UCSD-AML1 (cell line): ENCODE measurements at regions not wholly inside any gene's neighbourhood (a gene's known extent, or its start where the extent isn't known, plus 50 kb on each side); places are given as distances from the start of the nearest gene placed in this dataset.

Experiments
- DNase-seq: peaks from one replicate; lab custom pipeline; 2025; ENCODE audit not compliant: unreplicated experiment; lab: John Stamatoyannopoulos, UW

DNA sequence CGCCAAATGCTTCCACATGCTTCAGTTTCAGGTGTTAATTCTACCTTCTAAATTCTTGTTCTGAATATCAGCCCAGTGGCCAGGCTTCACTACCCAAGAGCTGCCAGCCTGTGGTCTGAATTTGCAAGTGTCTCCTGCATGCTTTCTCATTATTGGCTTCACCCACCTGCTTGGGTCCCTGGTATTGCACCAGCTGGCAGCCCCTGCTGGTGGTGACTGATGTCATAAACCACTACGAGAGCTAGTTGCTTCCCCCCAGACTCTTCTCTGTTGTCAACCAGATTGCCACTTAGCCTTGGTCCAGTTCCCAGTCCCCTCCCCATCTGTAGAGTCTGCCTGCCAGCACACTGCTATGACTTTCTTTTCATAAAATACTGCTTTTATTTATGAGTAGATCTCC is 197.7 kb upstream of the DUSP10 start:
- no peak for DNase-seq

DNA sequence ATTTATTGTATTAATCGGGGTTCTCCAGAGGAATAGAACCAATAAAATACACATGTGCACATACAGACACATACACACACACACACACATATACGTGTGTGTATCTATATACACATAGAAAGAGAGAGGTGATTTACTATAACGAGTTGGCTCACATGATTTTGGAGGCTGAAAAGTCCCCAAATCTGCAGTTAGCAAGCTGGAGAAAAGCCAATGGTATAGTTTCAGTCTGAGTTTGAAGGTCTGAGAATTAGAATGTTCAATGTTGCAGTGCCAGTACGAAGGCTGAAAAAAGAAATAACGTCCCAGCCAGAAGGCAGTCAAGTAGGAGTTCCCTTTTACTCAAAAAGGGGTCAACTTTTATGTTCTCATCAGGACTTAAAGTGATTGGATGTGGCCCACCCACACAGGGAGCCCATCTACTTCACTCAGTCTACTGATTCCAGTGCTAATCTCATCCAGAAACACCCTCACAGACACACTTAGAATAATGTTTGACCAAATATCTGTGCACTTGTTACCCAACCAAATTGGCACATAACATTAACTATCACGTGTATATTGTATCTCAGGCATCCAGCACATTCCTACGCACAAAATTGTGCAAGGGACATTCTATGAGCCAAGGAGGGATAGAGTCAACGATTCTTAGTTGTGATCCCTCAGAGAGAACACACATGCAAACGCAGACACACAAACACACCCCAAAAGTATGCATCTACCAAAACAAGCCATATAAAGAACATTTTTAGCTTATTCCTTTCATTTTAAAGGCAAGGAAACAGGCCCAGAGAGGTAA is 195.5 kb upstream of the DUSP10 start:
- no peak for DNase-seq

DNA sequence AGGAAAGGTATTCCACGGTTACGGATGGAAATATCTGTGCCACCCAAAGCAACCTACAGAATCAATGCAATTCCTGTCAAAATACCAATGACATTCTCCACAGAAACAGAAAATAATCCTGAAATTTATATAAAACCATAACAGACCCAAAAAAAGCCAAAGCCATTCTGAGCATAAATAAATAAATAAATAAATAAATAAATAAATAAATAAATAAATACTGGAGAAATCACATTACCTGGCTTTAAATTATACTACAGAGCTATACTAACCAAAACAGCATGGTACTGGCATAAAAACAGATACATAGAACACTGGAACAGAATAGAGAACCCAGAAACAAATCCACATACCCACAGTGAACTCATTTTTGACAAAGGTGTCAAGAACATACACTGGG is 191.9 kb upstream of the DUSP10 start:
- no peak for DNase-seq

DNA sequence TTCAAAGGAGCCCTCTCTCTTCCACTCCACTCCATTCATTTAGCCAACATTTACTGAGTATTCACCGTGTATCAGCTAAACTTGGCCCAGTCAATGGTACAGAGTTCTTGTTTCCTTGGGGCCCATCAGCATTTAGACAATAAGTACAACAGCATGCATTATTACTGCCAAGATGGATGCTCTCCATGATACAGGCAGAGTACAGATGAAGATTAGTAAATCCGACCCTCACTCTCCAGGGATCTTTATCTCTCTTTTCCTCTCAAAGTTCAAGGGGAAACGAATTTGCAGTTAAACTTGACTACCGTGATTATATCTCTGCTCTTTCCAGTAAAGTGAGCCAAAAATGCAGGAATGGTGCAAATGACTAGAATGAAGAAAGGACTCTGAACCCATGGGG is 184.6 kb upstream of the DUSP10 start:
- no peak for DNase-seq

DNA sequence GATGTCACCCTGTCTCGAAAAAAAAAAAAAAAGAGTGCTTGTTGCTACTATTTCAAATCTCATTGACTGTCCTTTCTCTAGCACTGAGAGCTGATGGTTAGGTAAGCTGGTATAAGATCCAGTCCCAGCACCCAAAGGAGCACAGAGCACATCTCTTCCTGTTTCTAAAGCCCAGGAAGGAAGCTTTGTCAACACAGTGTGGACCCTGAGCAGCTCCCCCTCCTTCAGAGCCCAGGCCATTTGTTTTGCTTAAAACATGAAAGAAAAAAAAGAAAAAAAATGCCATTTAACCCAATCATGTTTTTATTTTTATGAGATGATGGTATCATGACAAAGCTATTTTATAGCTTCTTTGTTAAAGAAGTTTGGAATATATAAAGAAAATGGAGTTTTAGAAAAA is 184.1 kb upstream of the DUSP10 start:
- DNase-seq = no peak

DNA sequence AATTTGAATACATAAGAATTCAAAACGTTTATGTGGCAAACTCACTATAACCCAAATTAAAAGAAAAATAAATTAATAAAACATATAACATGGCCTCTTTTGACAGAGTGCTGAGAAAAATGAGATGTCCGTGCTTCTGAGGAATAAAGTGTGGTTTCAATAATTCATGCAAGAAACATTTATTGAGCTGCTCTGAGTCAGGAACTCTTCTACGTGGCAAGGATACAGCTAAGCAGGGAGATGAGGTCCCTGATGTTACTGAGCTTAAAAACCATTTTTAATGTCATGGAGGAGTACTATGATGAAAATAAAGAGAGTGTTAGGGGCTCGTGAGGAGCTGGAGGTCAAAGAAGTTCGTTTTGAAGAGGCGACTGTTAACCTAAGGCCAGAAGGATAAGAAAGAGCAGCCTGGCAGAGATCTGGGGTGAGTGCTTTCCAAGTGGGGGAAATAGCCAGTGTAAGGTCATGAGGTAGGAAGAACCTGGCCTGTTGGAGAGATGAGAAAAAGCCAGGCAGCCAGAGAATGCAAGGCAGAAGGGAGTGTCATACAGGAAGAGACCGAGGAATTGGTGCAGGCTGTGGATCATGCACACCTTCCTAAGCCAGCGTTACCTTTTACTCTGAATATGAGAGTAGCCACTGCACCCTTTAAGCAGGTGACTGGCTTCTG is 182.2 kb upstream of the DUSP10 start:
- no peak for DNase-seq

DNA sequence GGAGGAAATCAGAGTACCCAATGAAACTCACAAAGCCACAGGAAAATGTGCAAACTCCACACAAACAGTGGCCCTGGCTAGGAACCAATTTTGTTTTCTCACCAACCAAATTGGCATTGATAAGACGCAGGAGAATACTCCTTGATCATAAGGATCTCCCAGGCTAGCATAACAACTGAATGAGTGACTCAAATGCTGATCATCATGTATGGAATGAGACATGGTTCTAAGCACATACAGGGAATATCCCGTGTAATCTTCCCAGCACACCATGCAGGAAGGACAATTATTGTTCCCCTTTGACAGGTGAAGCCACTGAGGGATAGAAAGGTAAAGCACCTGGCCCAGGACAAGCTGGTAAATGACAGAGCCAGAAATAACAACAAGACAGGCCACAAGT is 180.0 kb upstream of the DUSP10 start:
- DNase-seq = no peak

DNA sequence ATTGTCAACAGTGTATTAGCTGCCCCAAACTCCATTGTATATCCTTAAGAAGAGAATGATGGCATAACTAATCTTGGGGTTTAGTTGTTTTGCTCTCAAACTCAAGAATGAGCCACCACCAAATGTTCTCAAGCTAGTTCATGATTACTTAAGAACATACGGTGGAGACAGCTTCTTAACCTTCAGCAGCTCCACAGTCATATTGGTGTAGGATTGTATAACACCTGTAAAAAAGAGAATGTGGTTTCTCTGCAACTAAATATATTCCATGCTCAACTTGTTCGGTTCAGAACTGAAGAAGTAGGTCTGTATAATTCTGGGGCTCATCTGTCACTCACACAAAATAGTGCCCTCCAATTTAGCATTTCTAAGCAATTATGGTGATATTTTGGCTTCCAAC is 177.9 kb upstream of the DUSP10 start:
- DNase-seq = no peak

DNA sequence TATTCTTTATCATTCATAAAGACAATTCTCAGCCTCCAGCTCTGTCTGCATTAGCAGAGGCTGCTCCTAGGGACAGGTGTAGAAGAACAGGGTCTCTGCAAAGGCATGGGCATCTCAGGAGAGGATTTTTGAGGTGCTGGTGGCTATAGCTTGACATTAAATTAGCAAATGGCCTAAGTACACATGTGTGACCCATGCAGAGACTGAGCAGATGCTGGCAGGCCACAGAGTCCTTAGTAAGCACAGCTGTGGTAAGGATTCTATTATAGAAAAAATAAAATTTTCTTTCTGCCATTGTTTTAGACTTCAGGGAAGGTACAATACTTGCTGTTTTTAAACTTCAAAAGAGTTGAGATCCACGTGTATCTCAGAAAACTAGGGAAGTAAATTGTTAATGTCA is 177.5 kb upstream of the DUSP10 start:
- no peak for DNase-seq

DNA sequence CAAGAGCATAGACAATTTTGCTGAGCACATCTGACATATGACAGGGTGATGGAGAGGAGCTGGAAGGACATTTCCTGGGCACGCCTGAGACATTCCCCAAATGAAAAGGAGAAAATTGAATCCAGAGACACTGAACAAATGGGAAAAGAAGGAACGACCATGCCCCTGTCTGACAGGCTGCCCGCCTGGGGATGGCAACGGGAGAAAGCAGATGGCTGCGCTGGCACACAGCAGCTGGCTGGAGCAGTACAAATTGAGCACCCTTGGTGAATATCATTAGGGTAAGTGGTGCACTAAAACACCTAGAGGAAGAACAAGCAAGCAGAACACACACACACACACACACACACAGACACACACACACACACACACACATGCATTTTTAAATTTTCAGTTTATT is 174.3 kb upstream of the DUSP10 start:
- no peak for DNase-seq

DNA sequence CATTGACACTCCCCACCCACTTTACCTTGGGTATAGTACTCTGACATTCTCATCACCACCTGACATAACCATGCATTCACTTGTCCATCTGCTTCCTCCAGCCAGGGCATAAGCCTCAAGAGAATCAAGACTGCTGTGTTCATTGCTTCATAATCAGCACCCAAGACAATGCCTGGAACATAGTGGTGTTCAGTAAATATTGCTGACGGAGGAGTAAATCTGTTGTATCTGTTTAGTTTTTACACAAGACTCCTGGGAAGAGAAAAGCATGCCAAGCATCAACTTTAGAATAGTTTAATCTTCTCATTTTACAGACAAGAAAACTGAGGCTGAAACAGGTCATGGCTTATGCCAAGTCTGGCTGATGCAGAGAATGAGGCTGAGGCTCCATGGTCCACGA is 173.9 kb upstream of the DUSP10 start:
- no peak for DNase-seq

DNA sequence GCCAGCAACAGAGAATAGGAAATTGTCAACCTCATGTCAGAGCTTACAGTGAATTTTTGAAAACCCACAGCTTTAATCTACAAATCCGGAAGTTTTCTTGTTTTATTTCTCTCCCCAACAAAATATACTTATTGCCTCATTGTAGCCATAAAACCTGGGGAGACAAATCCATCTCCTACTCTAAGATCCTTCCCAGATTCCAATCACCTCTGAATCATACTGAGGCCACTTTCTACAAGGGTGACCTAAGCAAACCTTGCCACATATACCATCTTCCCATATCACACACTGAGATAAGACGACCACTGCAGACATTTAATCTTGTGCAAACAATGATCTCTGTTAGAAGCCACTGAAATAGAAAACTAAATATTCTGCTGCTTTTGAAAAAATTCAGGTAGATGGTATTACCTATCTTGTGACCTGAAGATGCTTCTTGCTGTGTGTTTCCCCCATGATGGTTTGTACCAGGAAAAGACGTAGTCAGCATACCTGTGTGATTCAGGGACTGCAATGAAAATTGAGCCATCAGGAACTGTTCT is 171.5 kb upstream of the DUSP10 start:
- DNase-seq = no peak

DNA sequence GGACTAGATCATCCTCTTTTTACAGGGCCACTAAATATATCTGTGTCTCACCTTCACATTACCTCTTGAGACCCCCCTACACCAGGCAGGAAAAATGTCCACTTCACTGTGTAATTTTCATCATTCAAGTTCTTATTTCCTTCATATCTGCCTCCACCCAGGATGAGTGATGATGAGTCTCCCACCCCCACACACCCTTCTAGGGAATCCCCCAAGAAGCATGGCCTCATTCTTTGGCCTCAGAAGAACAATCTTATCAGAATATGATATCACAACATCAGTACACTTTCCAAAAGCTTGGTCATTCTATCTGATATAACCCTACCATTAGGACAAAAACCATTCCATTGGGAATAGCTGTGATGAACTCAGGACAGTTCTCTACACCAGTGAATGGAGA is 170.3 kb upstream of the DUSP10 start:
- DNase-seq = no peak

DNA sequence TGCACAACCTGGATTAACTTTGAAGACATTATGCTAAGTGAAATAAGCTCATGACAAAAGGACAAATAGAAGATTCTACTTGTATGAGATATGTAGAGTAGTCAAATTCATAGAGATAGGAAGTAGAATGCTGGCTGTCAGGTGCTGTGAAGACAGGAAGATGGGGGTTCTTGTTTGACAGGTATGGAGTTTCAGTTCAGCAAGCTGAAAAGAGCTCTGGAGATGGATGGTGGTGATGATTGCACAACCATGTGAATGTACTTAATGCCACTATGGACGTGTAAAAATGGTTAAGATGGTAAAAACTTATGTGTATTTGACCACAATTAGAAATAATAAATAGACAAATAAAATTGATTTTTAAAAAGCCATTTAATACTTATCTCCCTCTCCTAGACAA is 169.8 kb upstream of the DUSP10 start:
- no peak for DNase-seq

DNA sequence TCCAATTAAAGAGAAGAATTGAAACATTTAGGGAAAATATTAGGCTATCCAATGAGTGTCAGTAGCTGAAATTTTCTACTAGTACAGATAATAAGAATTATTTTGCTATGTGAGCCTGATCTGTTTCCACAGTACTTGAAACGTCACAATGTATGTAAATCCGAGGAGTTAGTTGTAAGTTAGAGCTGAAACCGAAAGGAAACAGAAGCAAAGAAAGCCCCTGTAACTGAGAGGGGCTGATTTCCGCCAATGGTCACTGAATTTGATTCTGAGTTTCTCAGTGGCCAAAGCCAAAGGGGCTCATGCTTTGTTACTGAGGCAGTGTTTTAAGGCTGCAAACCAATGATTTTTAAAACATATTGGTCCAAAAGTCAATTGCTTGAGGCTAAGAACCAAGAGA is 168.3 kb upstream of the DUSP10 start:
- no peak for DNase-seq

DNA sequence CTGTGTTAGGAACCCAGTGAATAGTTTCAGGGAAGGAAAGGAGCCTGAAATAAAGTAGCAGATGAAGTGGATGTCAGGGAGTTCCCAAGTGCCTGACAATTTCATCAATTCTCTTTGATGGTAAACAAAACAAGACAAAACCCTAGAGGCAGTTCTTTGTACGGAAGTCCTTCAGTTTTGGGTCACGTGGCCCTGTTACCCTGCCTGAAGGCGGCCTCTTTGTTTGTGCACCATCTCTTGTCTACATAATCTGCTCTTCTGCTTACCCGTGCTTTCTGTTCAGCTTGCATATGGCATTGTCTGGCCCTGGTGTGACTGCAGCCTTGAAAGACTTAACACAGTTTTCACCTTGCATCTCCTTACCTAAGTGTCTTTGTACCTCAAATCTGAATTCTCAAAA is 166.7 kb upstream of the DUSP10 start:
- DNase-seq = no peak

DNA sequence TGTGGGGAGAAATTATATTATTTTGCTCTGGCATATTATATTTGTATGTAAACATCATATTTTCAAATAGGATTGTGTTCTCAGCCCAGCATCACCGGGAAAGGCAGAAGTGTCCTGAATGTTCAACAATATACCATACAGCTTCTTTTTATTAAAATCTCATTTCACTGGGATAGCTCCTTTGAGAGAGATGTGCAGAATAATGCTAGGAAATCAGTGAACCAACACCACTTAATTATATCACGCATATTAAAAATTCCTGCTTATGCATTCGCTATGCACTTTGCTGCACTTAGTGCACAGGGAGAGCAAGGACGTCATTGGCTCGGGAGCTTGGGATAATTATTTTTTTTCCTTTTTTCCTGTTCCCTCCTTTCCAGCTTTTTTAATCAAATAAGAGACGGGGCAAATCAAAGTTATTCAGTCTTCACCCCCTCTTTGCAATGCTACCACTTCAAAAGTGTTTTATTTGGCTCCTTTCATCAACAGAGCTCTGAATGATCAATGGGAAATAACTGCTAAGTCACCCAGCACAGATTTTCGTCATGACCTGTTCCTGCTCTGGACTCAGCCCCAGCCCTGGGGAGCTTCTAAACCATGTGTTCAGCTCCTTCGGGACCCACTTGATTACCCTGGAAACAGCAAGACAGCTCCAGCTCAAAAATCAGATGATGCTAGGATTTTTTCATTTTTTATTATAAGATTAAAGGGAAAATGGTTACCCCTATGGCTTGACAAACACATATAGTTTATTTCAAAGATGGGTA is 165.5 kb upstream of the DUSP10 start:
- DNase-seq = no peak

DNA sequence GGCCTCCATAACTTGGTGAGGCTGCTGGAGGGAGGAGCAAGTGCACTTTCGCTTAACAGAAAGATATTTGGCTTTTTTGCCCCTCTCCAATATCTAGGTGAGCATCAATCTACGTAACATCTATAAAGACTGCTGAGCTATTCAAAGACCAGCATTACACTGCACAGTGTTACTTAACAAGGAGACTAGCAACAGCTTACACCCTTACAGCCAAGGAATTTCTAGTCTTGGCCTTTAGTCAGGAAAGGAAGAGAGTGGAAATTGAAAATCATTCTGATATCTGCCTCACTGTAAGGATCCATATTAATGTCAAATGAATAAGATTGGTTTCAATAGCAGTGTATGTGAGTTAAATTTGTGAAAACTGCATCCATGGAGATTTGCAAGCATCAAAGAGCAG is 163.9 kb upstream of the DUSP10 start:
- no peak for DNase-seq

DNA sequence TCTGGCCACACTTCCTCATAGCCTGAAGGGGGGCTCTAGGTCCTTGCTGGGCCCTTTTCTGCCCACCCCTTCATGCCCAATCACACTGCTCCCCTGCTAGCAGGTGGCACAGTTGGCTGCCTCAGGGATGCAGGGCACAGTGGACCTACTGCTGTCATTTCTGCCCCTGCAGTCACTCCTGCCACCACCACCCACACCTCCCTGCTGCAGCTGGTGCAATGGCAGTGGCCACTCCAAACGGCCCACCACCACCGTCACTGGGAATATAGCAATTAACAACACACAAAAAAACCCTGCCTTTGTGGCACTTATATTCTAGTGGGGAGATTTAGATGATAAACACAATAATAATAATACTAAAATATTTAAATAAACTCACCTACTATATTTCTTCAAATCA is 162.4 kb upstream of the DUSP10 start:
- DNase-seq = no peak

DNA sequence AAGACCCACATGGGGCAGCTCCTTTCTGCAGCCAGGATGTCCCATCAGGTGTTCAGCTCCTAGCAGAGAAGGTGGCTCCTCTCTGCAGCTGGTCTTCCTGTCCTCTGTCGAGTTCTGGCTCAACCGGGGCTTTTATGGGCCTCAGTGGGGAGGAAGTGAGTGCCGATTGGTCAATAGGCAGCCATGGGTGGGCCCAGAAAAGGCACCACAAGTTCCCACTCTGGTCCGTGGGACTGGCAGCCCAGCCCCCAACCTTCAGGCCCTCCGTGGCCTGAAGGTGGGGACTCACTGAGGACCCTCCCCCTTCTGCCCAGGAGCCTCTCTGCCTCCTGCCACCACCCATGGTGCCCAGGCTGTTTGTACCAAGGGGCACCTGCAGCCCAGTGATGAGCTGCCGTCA is 161.7 kb upstream of the DUSP10 start:
- no peak for DNase-seq

DNA sequence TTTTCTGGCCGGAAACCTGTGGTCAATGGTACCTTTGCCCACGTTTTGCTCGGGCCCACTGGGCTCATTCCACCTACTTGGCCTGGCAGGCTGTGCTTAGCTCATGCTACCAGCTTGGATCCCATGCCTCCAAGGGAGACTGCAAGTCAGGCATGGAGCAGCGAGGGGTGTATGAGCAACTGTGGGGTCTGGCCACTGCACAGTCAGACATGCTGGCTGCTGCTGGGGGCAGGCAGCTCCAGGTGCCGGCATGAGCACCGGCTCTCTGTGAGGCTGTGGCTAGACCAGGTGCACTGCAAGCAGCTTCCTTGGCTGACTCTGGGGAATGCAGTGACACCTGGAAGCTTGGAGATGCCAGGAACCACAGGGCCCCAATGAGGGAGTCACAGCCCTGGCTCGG is 161.1 kb upstream of the DUSP10 start:
- no peak for DNase-seq

DNA sequence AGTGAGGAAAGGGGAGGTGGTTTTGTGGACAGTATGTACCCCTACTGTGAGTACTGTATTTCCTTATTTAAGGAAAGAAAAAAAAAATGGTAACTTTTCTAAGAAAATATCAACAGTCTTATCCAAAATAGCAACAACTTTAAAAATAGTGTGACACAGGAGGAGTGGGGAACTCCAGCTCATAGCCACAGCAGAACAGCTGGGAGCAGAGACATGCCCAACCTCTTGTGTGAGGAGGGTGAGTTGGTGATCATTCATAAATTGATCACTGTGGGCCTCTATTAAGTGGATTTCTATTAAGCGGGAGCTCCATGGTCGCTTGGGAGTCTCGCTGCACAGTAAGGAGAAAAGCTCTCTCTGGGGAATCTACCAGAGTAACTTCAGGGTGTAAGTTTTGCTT is 158.8 kb upstream of the DUSP10 start:
- no peak for DNase-seq
